ENCODE measurements at regions not wholly inside any gene's neighbourhood (a gene's known extent, or its start where the extent isn't known, plus 50 kb on each side); places are given as distances from the start of the nearest gene placed in this dataset.

DNA sequence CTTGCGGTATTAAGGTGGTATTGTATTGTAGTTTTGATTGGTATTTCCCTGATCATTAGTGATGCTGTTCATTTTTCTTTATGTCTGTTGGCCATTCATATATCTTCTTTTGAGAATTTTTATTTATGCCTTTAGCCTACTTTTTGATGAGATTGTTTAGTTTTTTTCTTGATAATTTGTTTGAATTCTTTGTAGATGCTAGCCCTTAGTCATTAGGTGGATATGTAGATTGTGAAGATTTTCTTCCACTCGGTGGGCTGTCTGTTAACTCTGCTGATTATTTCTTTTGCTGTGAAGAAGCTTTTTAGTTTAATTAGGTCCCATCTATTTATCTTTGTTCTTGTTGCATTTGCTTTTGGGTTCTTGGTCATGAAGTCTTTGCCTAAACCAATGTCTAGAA lies 115.4 kb downstream of the VPREB1 start:
- H3K56ac ChIP-seq (ENCODE audit: extremely low read depth, insufficient read depth, low read length), result no peak overlapping the region
- H4K20me1 ChIP-seq (ENCODE audit: insufficient read depth, low read length), result no peaks in the 10 kb centered on the region
- no peak overlapping the region for H2BK5ac ChIP-seq (ENCODE audit: low read depth, low read length, poor library complexity, severe bottlenecking)
- H3K14ac ChIP-seq (replicated peaks; ENCODE audit: low read depth, low read length), result no peak overlapping the region
- no peak overlapping the region for H3K18ac ChIP-seq (ENCODE audit: low read depth, low read length)
- H4K8ac ChIP-seq (ENCODE audit: low read depth in 2 of 2, low read length in 2 of 2), result no peak overlapping the region
- H2BK120ac ChIP-seq (ENCODE audit: low read depth, low read length), result no peak overlapping the region
- no peak overlapping the region for H3K4me2 ChIP-seq (ENCODE audit: low read depth, low read length)
- H3K36me3 ChIP-seq (ENCODE audit: control insufficient read depth, insufficient read depth, low read length), result no peaks in the 10 kb centered on the region
- ATAC-seq (ENCODE audit: low read depth), result no peak
- in situ Hi-C loops (cut with MboI; ENCODE audit: low sequenced_read_pairs), result no loop called here
- H3K27me3 ChIP-seq (ENCODE audit: control insufficient read depth, insufficient read depth, low read length), result peaks cover 8% of the 10 kb centered on the region
- no peak overlapping the region for H2AK9ac ChIP-seq (replicated peaks; ENCODE audit: low read depth, low read length, poor library complexity)
- no peak for DNase-seq
- ChIA-PET CTCF (no interaction called here), POLR2A (ENCODE audit: unreplicated experiment) (no interaction called here)
- H2BK15ac ChIP-seq (ENCODE audit: low read depth, low read length), result no peak overlapping the region
- no peak for TF ChIP-seq RFX5 (IDR thresholded peaks at IDR 0.05; ENCODE audit: low read depth, low read length)
- no peak for TF ChIP-seq MAZ (IDR thresholded peaks at IDR 0.05; ENCODE audit: borderline replicate concordance, low read depth, low read length)
- TF ChIP-seq CEBPB (IDR thresholded peaks at IDR 0.05; ENCODE audit: low read depth, low read length), result no peak
- H2AFZ ChIP-seq (replicated peaks; ENCODE audit: low read length, poor library complexity), result no peak overlapping the region
- no peaks in the 10 kb centered on the region for H3K79me1 ChIP-seq (ENCODE audit: low read depth in 1 of 2, low read length in 2 of 2)
- H2BK20ac ChIP-seq (ENCODE audit: low read depth, low read length), result no peak overlapping the region
- dilution Hi-C loops (cut with HindIII; ENCODE audit: low sequenced_read_pairs, unreplicated experiment), result no loop called here
- no TSS peak for BruUV-seq (replicated peaks)
- no peak overlapping the region for H4K5ac ChIP-seq (ENCODE audit: low read depth, low read length)
- intact Hi-C loops (cut with micrococcal nuclease), result no loop called here
- H3K9ac ChIP-seq (ENCODE audit: low read depth, low read length), result no peak overlapping the region
- no peaks in the 10 kb centered on the region for H3K4me1 ChIP-seq (ENCODE audit: control insufficient read depth, insufficient read depth, low read length)
- H3K27ac ChIP-seq (ENCODE audit: insufficient read depth, low read length), result no peak overlapping the region
- H3K4ac ChIP-seq (ENCODE audit: low read depth, low read length), result no peak overlapping the region
- H3K9me1 ChIP-seq (ENCODE audit: insufficient read depth, low read length), result no peaks in the 10 kb centered on the region
- no peaks in the 10 kb centered on the region for H3K9me3 ChIP-seq (ENCODE audit: control insufficient read depth, insufficient read depth, low read length)
- no peak overlapping the region for H3K4me3 ChIP-seq (ENCODE audit: insufficient read depth, low read depth, low read length)
- no peak overlapping the region for H3K23ac ChIP-seq (ENCODE audit: low read depth, low read length)
- no peak overlapping the region for H2AK5ac ChIP-seq (ENCODE audit: low read depth, low read length)
- no CpG with 5 or more reads among the region's 2 CpGs for WGBS, 2 experiments (ENCODE audit: extremely low coverage in 2 of 2, insufficient read length in 1 of 2)
- no peak overlapping the region for H4K91ac ChIP-seq (ENCODE audit: insufficient read depth, low read depth, low read length)

Data from IMR-90 (cell line).